HG02943 (cell line): ENCODE measurements at regions not wholly inside any gene's neighbourhood (a gene's known extent, or its start where the extent isn't known, plus 50 kb on each side); places are given as distances from the start of the nearest gene placed in this dataset.

Experiments
- ATAC-seq: cut with Tn5 transposase; IDR thresholded peaks from one replicate; pipeline ENCODE4 v1.9.1; 2021; ENCODE audit warnings: mild to moderate bottlenecking, low read depth, moderate library complexity; ENCODE audit not compliant: unreplicated experiment

GRCh38 chr7:8931906-8932646 lies 498.7 kb downstream of the NXPH1 start:
- ATAC-seq, result no peak

- no peak for ATAC-seq
Measured at GRCh38 chr7:8932751-8933150, 499.3 kb downstream of the NXPH1 start.

- no peak for ATAC-seq
Measured at GRCh38 chr7:8937204-8937603, 503.8 kb downstream of the NXPH1 start.

GRCh38 chr7:8938044-8938805 lies 504.8 kb downstream of the NXPH1 start:
- no peak for ATAC-seq

GRCh38 chr7:8939446-8939845 lies 506.0 kb downstream of the NXPH1 start:
- no peak for ATAC-seq

GRCh38 chr7:8963722-8964121 lies 530.3 kb downstream of the NXPH1 start:
- no peak for ATAC-seq

GRCh38 chr7:8965177-8965576 lies 531.8 kb downstream of the NXPH1 start:
- no peak for ATAC-seq

- no peak for ATAC-seq
Measured at GRCh38 chr7:8973601-8974000, 540.2 kb downstream of the NXPH1 start.

- ATAC-seq, result no peak
Measured at GRCh38 chr7:8975681-8976080, 542.3 kb downstream of the NXPH1 start.

- no peak for ATAC-seq
Measured at GRCh38 chr7:8982338-8982992, 549.1 kb downstream of the NXPH1 start.

GRCh38 chr7:8985255-8985654 lies 551.8 kb downstream of the NXPH1 start:
- no peak for ATAC-seq

GRCh38 chr7:8988267-8988666 lies 554.9 kb downstream of the NXPH1 start:
- no peak for ATAC-seq

GRCh38 chr7:8991159-8991558 lies 557.8 kb downstream of the NXPH1 start:
- no peak for ATAC-seq

GRCh38 chr7:8998762-8999161 lies 565.4 kb downstream of the NXPH1 start:
- no peak for ATAC-seq

GRCh38 chr7:9013940-9014339 lies 580.5 kb downstream of the NXPH1 start:
- no peak for ATAC-seq

GRCh38 chr7:9017286-9017685 lies 583.9 kb downstream of the NXPH1 start:
- no peak for ATAC-seq

GRCh38 chr7:9022456-9022855 lies 589.0 kb downstream of the NXPH1 start:
- no peak for ATAC-seq

GRCh38 chr7:9023675-9024294 lies 590.4 kb downstream of the NXPH1 start:
- ATAC-seq, result no peak

GRCh38 chr7:9026121-9026520 lies 592.7 kb downstream of the NXPH1 start:
- ATAC-seq, result no peak

- no peak for ATAC-seq
Measured at GRCh38 chr7:9028012-9028411, 594.6 kb downstream of the NXPH1 start.
